ENCODE measurements at regions not wholly inside any gene's neighbourhood (a gene's known extent, or its start where the extent isn't known, plus 50 kb on each side); places are given as distances from the start of the nearest gene placed in this dataset.

- TF ChIP-seq CTCF (IDR thresholded peaks at IDR 0.05 in 4 of 5, conservative IDR thresholded peaks at IDR 0.05 in 1 of 5) (no peak), POLR2A (IDR thresholded peaks at IDR 0.05) (no peak)
Observed at GRCh38 chr11:91763331-91763730, 461.3 kb upstream of the FAT3 start.
